HG02852 (cell line): ENCODE measurements at regions not wholly inside any gene's neighbourhood (a gene's known extent, or its start where the extent isn't known, plus 50 kb on each side); places are given as distances from the start of the nearest gene placed in this dataset.

Experiments
- ATAC-seq: cut with Tn5 transposase; IDR thresholded peaks from one replicate; pipeline ENCODE4 v1.9.1; 2021; ENCODE audit warnings: mild to moderate bottlenecking, moderate library complexity; ENCODE audit not compliant: unreplicated experiment

- ATAC-seq, result no peak
These were observed 176.6 kb upstream of the STARD13 start for GRCh38 chr13:33462109-33462508.

- ATAC-seq, result no peak
These were observed 178.8 kb upstream of the STARD13 start for GRCh38 chr13:33464345-33464744.

- ATAC-seq, result no peak
These were observed 180.7 kb upstream of the STARD13 start for GRCh38 chr13:33466262-33466661.

GRCh38 chr13:33467556-33467955 lies 182.0 kb upstream of the STARD13 start:
- ATAC-seq, result no peak

GRCh38 chr13:33471204-33471603 lies 185.6 kb upstream of the STARD13 start:
- no peak for ATAC-seq

- no peak for ATAC-seq
These were observed 186.9 kb upstream of the STARD13 start for GRCh38 chr13:33472446-33472845.

GRCh38 chr13:33479105-33479504 lies 193.6 kb upstream of the STARD13 start:
- ATAC-seq, result no peak

- ATAC-seq, result no peak
These were observed 195.0 kb upstream of the STARD13 start for GRCh38 chr13:33480561-33480960.

GRCh38 chr13:33483471-33483870 lies 197.9 kb upstream of the STARD13 start:
- no peak for ATAC-seq

GRCh38 chr13:33485247-33485646 lies 199.7 kb upstream of the STARD13 start:
- ATAC-seq, result no peak

GRCh38 chr13:33487575-33488243 lies 202.2 kb upstream of the STARD13 start:
- ATAC-seq, result peak; percentile 69

- ATAC-seq, result no peak
These were observed 204.0 kb upstream of the STARD13 start for GRCh38 chr13:33489563-33489962.

- ATAC-seq, result no peak
These were observed 205.1 kb upstream of the STARD13 start for GRCh38 chr13:33490461-33491327.

- no peak for ATAC-seq
These were observed 208.3 kb upstream of the STARD13 start for GRCh38 chr13:33493672-33494365.

- ATAC-seq, result no peak
These were observed 209.1 kb upstream of the STARD13 start for GRCh38 chr13:33494596-33495204.

GRCh38 chr13:33496336-33496735 lies 210.8 kb upstream of the STARD13 start:
- ATAC-seq, result no peak

- ATAC-seq, result no peak
These were observed 211.7 kb upstream of the STARD13 start for GRCh38 chr13:33497146-33497845.

- no peak for ATAC-seq
These were observed 222.5 kb upstream of the STARD13 start for GRCh38 chr13:33508060-33508459.

- no peak for ATAC-seq
These were observed 224.2 kb upstream of the STARD13 start for GRCh38 chr13:33509642-33510229.

GRCh38 chr13:33510350-33510970 lies 224.9 kb upstream of the STARD13 start:
- no peak for ATAC-seq
